ENCODE measurements at regions not wholly inside any gene's neighbourhood (a gene's known extent, or its start where the extent isn't known, plus 50 kb on each side); places are given as distances from the start of the nearest gene placed in this dataset.

DNA sequence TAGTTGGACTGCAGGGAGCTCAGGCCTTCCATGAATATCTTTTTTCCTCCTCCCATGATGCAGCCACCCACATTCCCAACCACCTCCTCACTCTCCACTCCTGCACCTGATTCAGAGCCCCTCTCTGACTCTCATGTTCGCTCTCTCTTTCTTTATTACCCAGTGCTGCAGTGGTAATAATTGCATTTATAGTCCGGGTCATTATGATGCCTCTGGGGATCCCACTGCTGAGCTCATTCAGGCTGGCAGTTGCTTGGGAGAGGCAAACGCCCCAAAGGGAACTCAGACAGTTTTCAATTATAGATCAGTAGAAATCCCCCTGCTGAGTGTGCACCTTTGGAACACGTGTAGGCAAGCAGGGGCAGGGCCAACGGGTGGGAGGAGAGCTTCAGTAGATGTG lies 953.0 kb downstream of the GRID1 start:
- no peaks in the 10 kb centered on the region for H3K27me3 ChIP-seq
- TF ChIP-seq POLR2A (IDR thresholded peaks at IDR 0.05) (no peak), EP300 (IDR thresholded peaks at IDR 0.05; ENCODE audit: low read depth) (no peak), POLR2AphosphoS5 (IDR thresholded peaks at IDR 0.05) (no peak)
- TF ChIP-seq, protein P1, sequence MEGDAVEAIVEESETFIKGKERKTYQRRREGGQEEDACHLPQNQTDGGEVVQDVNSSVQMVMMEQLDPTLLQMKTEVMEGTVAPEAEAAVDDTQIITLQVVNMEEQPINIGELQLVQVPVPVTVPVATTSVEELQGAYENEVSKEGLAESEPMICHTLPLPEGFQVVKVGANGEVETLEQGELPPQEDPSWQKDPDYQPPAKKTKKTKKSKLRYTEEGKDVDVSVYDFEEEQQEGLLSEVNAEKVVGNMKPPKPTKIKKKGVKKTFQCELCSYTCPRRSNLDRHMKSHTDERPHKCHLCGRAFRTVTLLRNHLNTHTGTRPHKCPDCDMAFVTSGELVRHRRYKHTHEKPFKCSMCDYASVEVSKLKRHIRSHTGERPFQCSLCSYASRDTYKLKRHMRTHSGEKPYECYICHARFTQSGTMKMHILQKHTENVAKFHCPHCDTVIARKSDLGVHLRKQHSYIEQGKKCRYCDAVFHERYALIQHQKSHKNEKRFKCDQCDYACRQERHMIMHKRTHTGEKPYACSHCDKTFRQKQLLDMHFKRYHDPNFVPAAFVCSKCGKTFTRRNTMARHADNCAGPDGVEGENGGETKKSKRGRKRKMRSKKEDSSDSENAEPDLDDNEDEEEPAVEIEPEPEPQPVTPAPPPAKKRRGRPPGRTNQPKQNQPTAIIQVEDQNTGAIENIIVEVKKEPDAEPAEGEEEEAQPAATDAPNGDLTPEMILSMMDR (IDR thresholded peaks at IDR 0.05) = no peak
- DNase-seq = no peak
- H3K9me3 ChIP-seq = no peaks in the 10 kb centered on the region
- intact Hi-C loops (cut with DNase I; ENCODE audit: low total_unique reads) (no loop called here), in situ Hi-C loops (cut with MboI; ENCODE audit: low pct_ligation_motif_present in 1 of 4, low pct_unique_long_range_greater_than_20kb in 1 of 4, low sequenced_read_pairs in 3 of 4) (no loop called here)
- no peaks in the 10 kb centered on the region for H3K4me1 ChIP-seq
- WGBS, 2 donors (ENCODE audit: low coverage in 1 of 2) = 52 to 60% methylated on average over 2 to 5 of the region's 5 CpGs
- no peak overlapping the region for H3K4me3 ChIP-seq
- no peaks in the 10 kb centered on the region for H3K36me3 ChIP-seq
- no peak overlapping the region for H3K27ac ChIP-seq

DNA sequence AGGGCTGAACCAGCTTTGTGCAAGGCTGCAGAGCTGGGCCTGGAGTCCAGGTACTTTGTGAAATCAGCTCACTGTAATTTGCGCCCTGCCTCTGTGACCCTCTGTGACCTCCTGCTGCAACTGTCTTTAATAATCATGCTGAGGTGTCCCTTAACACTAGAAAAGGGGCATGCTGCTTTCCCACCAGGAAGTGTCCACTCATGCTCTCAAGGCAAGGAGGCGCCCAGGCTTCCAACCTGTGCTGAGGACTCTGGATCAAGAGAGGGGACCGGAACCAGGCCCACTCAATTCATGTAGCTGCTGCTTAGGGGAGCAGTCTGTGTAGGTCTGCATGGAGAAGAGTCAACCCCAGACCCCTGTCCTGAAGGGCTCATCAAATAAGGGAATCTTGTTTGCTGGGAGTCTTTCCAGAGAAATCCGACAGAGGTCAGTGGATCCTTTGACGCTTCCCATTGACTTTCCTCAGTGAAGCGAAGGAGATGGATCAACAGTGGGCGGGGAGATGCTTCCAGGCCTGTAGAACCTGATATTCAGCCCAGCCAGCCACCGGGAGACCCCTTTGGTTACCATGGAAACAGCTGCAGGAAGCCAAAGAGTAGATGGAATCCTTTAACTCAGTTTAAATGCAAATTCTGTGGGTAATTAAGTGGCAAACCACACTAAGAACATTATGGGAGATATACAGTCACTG lies 945.9 kb downstream of the GRID1 start:
- Histone ChIP-seq H3K27me3 (no peaks in the 10 kb centered on the region), H3K27ac (no peak overlapping the region), H3K4me1 (no peaks in the 10 kb centered on the region), H3K36me3 (no peaks in the 10 kb centered on the region), H3K4me3 (no peak overlapping the region), H3K9me3 (no peaks in the 10 kb centered on the region)
- TF ChIP-seq EP300 (IDR thresholded peaks at IDR 0.05; ENCODE audit: low read depth) = no peak
- intact Hi-C loops (cut with DNase I; ENCODE audit: low total_unique reads) (loop anchor here (1.0 kb wide), 1 partner anchor 18 kb away; no protein-coding TSS in a partner anchor), in situ Hi-C loops (cut with MboI; ENCODE audit: low pct_ligation_motif_present in 1 of 4, low pct_unique_long_range_greater_than_20kb in 1 of 4, low sequenced_read_pairs in 3 of 4) (no loop called here)
- WGBS, 2 donors (ENCODE audit: low coverage in 1 of 2) = 59 to 68% methylated on average over 5 to 8 of the region's 8 CpGs
- no peak for DNase-seq

DNA sequence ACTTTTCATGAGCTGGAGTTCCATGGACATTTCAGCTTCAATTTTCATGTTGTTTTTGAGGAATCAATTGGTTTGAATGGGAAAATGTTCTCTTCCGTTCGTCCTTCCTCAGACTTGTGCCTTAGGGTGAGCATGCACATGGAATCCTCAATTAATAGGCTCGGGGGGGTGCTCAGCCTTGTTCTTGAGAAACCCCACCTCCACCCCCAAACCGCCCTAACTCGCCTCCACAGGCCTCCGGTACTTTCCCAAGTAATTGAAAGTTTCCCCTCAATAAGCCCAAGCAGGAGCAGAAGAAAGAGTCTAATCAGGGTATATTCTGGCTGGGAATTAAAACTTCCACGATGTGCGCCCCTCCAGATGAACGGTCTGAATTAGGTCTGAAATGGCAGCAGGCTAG lies 945.2 kb downstream of the GRID1 start:
- no peaks in the 10 kb centered on the region for H3K36me3 ChIP-seq
- H3K4me3 ChIP-seq = no peak overlapping the region
- in situ Hi-C loops (cut with MboI; ENCODE audit: low pct_ligation_motif_present in 1 of 4, low pct_unique_long_range_greater_than_20kb in 1 of 4, low sequenced_read_pairs in 3 of 4) (no loop called here), intact Hi-C loops (cut with DNase I; ENCODE audit: low total_unique reads) (loop anchor here (1.0 kb wide), 1 partner anchor 19 kb away; no protein-coding TSS in a partner anchor)
- H3K27ac ChIP-seq = no peak overlapping the region
- WGBS, 2 donors (ENCODE audit: low coverage in 1 of 2) = 89% methylated on average over 5 to 9 of the region's 9 CpGs
- H3K4me1 ChIP-seq = no peaks in the 10 kb centered on the region
- H3K9me3 ChIP-seq = no peaks in the 10 kb centered on the region
- DNase-seq = no peak
- H3K27me3 ChIP-seq = no peaks in the 10 kb centered on the region
- TF ChIP-seq POLR2A (IDR thresholded peaks at IDR 0.05) (no peak), POLR2AphosphoS5 (IDR thresholded peaks at IDR 0.05) (no peak), EP300 (IDR thresholded peaks at IDR 0.05; ENCODE audit: low read depth) (no peak)
- TF ChIP-seq, protein P1 (IDR thresholded peaks at IDR 0.05) = no peak

- Histone ChIP-seq H3K9me3 (no peaks in the 10 kb centered on the region), H3K27ac (no peak overlapping the region), H3K27me3 (no peaks in the 10 kb centered on the region), H3K4me3 (no peak overlapping the region), H3K36me3 (no peaks in the 10 kb centered on the region), H3K4me1 (no peaks in the 10 kb centered on the region)
- WGBS, 2 donors (ENCODE audit: low coverage in 1 of 2) = 50 to 81% methylated on average over 1 to 3 of the region's 3 CpGs
- intact Hi-C loops (cut with DNase I; ENCODE audit: low total_unique reads) (no loop called here), in situ Hi-C loops (cut with MboI; ENCODE audit: low pct_ligation_motif_present in 1 of 4, low pct_unique_long_range_greater_than_20kb in 1 of 4, low sequenced_read_pairs in 3 of 4) (no loop called here)
- TF ChIP-seq POLR2AphosphoS5 (IDR thresholded peaks at IDR 0.05) (no peak), EP300 (IDR thresholded peaks at IDR 0.05; ENCODE audit: low read depth) (no peak), POLR2A (IDR thresholded peaks at IDR 0.05) (no peak)
- TF ChIP-seq, protein P1 (IDR thresholded peaks at IDR 0.05) = no peak
- no peak for DNase-seq
Observed at GRCh38 chr10:85429126-85429525, 937.5 kb downstream of the GRID1 start.

- in situ Hi-C loops (cut with MboI; ENCODE audit: low pct_ligation_motif_present in 1 of 4, low pct_unique_long_range_greater_than_20kb in 1 of 4, low sequenced_read_pairs in 3 of 4) (no loop called here), intact Hi-C loops (cut with DNase I; ENCODE audit: low total_unique reads) (no loop called here)
- WGBS, 2 donors (ENCODE audit: low coverage in 1 of 2) = 68% methylated on average over 2 of the region's 2 CpGs; no CpG with 5 or more reads in 1 of the 2 donors
Observed at GRCh38 chr10:85430991-85431390, 935.6 kb downstream of the GRID1 start.

More at GRCh38 chr10:85430991-85431390, 935.6 kb downstream of the GRID1 start:
- H3K27ac ChIP-seq = no peak overlapping the region
- H3K4me1 ChIP-seq = no peaks in the 10 kb centered on the region
- H3K4me3 ChIP-seq = no peak overlapping the region
- TF ChIP-seq, protein P1 (IDR thresholded peaks at IDR 0.05) = no peak
- no peak for TF ChIP-seq POLR2AphosphoS5 (IDR thresholded peaks at IDR 0.05)
- no peak for TF ChIP-seq POLR2A (IDR thresholded peaks at IDR 0.05)
- TF ChIP-seq EP300 (IDR thresholded peaks at IDR 0.05; ENCODE audit: low read depth) = no peak
- DNase-seq = no peak
- H3K9me3 ChIP-seq = no peaks in the 10 kb centered on the region
- no peaks in the 10 kb centered on the region for H3K27me3 ChIP-seq
- H3K36me3 ChIP-seq = no peaks in the 10 kb centered on the region

Data from transverse colon (tissue), 4 donors.